ENCODE measurements at regions not wholly inside any gene's neighbourhood (a gene's known extent, or its start where the extent isn't known, plus 50 kb on each side); places are given as distances from the start of the nearest gene placed in this dataset.

- H3K36me3 ChIP-seq (ENCODE audit: insufficient read depth, low read length), result no peaks in the 10 kb centered on the region
- H3K9me3 ChIP-seq (ENCODE audit: insufficient read depth, low read depth, low read length), result no peaks in the 10 kb centered on the region
- no peaks in the 10 kb centered on the region for H3K27me3 ChIP-seq (ENCODE audit: insufficient read depth, low read length)
- H3K4me3 ChIP-seq (ENCODE audit: low read length), result no peak overlapping the region
- H3K27ac ChIP-seq (ENCODE audit: low read depth, low read length), result no peak overlapping the region
- 93% methylated on average over 19 of the region's 22 CpGs for WGBS
- H3K4me1 ChIP-seq (ENCODE audit: insufficient read depth, low read length), result no peaks in the 10 kb centered on the region
- no peak overlapping the region for H3K9ac ChIP-seq (ENCODE audit: low read depth, low read length)
Measured at GRCh38 chr20:50385733-50386640, 124.2 kb upstream of the PTPN1 start.

GRCh38 chr20:50386641-50386960 lies 123.6 kb upstream of the PTPN1 start:
- WGBS, result 91% methylated on average over 6 of the region's 6 CpGs

DNA sequence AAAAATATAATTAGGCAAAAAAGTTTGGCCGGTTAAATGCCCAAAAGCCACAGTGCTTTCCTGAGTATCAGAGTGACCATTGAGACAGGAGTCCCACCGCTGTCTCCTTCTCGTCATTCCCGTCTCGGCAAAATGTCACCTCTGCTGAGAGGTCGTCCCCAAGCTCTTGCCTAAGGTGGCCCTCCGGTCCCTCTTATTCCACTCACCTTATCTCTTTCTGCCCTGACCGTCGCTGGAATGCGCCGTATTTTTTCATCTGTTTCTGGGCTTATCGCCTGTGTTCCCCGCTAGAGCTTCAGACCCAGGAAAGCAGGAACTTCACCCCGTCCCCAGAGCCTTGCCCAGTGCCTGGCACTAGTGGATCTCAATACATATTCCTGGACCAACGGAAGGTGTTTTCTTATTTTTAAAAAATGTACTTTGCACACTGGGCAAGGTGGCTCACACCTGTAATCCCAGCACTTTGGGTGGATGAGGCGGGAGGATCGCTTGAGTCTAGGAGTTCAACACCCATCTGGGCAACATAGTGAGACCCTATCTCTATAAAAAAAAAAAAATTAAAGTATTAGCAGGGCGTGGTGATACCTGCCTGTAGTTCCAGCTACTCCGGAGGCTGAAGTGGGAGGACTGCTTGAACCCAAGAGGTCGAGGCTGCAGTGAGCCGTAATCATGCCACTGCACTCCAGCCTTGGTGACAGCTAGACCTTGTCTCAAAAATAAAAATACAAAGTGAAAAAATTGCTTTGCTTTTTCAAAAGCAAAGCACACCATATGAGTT lies 122.8 kb upstream of the PTPN1 start:
- Histone ChIP-seq H3K9ac (ENCODE audit: low read depth, low read length) (no peak overlapping the region), H3K27me3 (ENCODE audit: insufficient read depth, low read length) (no peaks in the 10 kb centered on the region), H3K9me3 (ENCODE audit: insufficient read depth, low read depth, low read length) (no peaks in the 10 kb centered on the region), H3K4me1 (ENCODE audit: insufficient read depth, low read length) (no peaks in the 10 kb centered on the region), H3K4me3 (ENCODE audit: low read length) (no peak overlapping the region), H3K27ac (ENCODE audit: low read depth, low read length) (no peak overlapping the region), H3K36me3 (ENCODE audit: insufficient read depth, low read length) (no peaks in the 10 kb centered on the region)
- 91% methylated on average over 21 of the region's 21 CpGs for WGBS

More at GRCh38 chr20:50386641-50386960, 123.6 kb upstream of the PTPN1 start:
- H3K36me3 ChIP-seq (ENCODE audit: insufficient read depth, low read length), result no peaks in the 10 kb centered on the region
- H3K27me3 ChIP-seq (ENCODE audit: insufficient read depth, low read length), result no peaks in the 10 kb centered on the region
- no peak overlapping the region for H3K9ac ChIP-seq (ENCODE audit: low read depth, low read length)
- no peak overlapping the region for H3K4me3 ChIP-seq (ENCODE audit: low read length)
- H3K9me3 ChIP-seq (ENCODE audit: insufficient read depth, low read depth, low read length), result no peaks in the 10 kb centered on the region
- H3K4me1 ChIP-seq (ENCODE audit: insufficient read depth, low read length), result no peaks in the 10 kb centered on the region
- no peak overlapping the region for H3K27ac ChIP-seq (ENCODE audit: low read depth, low read length)

- H3K27ac ChIP-seq (ENCODE audit: low read depth, low read length), result no peak overlapping the region
- H3K4me3 ChIP-seq (ENCODE audit: low read length), result no peak overlapping the region
- 75% methylated on average over 6 of the region's 6 CpGs for WGBS
- H3K27me3 ChIP-seq (ENCODE audit: insufficient read depth, low read length), result no peaks in the 10 kb centered on the region
- H3K9me3 ChIP-seq (ENCODE audit: insufficient read depth, low read depth, low read length), result no peaks in the 10 kb centered on the region
- H3K36me3 ChIP-seq (ENCODE audit: insufficient read depth, low read length), result no peaks in the 10 kb centered on the region
- no peaks in the 10 kb centered on the region for H3K4me1 ChIP-seq (ENCODE audit: insufficient read depth, low read length)
- no peak overlapping the region for H3K9ac ChIP-seq (ENCODE audit: low read depth, low read length)
Measured at GRCh38 chr20:50387996-50388332, 122.2 kb upstream of the PTPN1 start.

DNA sequence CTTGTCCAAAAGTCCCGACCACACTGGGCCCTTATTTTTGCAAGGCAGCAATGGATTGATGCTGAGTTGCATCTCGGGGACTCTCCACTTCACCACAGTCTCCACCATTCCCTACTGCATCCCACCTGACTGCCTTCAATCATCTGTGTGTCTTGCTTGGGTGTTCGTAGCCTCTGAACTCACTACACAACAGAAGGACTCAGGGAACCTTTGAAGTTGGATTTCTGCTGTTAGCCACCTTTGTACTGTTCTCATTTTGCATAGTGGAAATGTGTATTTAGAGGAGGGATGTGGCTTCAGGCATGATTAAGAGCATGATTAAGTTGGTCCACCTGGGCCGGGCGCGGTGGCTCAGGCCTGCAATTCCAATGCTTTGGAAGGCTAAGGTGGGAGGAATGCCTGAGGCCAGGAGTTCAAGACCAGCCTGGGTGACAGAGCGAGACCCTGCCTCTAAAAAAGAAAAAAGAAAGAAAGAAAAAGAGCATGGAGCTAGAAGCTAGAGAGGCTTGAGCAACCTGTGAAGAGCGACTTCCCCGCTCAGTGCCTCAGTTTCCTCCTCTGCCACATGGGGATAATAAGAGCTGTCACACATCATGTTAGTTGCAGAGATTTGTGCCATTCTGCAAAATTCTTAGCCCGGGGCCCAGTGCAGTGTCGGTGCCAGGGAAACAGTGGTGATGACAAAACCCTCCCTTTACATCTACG lies 121.3 kb upstream of the PTPN1 start:
- WGBS, result 96% methylated on average over 12 of the region's 12 CpGs
- no peaks in the 10 kb centered on the region for H3K4me1 ChIP-seq (ENCODE audit: insufficient read depth, low read length)

GRCh38 chr20:50389438-50389807 lies 120.8 kb upstream of the PTPN1 start:
- H3K4me3 ChIP-seq (ENCODE audit: low read length), result no peak overlapping the region
- H3K36me3 ChIP-seq (ENCODE audit: insufficient read depth, low read length), result no peaks in the 10 kb centered on the region
- H3K27ac ChIP-seq (ENCODE audit: low read depth, low read length), result no peak overlapping the region
- WGBS, result 68% methylated on average over 7 of the region's 7 CpGs
- H3K9me3 ChIP-seq (ENCODE audit: insufficient read depth, low read depth, low read length), result no peaks in the 10 kb centered on the region
- H3K9ac ChIP-seq (ENCODE audit: low read depth, low read length), result no peak overlapping the region
- no peaks in the 10 kb centered on the region for H3K27me3 ChIP-seq (ENCODE audit: insufficient read depth, low read length)
- no peaks in the 10 kb centered on the region for H3K4me1 ChIP-seq (ENCODE audit: insufficient read depth, low read length)

More for the DNA sequence above, 121.3 kb upstream of the PTPN1 start:
- Histone ChIP-seq H3K27me3 (ENCODE audit: insufficient read depth, low read length) (no peaks in the 10 kb centered on the region), H3K27ac (ENCODE audit: low read depth, low read length) (no peak overlapping the region), H3K9ac (ENCODE audit: low read depth, low read length) (no peak overlapping the region), H3K36me3 (ENCODE audit: insufficient read depth, low read length) (no peaks in the 10 kb centered on the region), H3K9me3 (ENCODE audit: insufficient read depth, low read depth, low read length) (no peaks in the 10 kb centered on the region), H3K4me3 (ENCODE audit: low read length) (no peak overlapping the region)

DNA sequence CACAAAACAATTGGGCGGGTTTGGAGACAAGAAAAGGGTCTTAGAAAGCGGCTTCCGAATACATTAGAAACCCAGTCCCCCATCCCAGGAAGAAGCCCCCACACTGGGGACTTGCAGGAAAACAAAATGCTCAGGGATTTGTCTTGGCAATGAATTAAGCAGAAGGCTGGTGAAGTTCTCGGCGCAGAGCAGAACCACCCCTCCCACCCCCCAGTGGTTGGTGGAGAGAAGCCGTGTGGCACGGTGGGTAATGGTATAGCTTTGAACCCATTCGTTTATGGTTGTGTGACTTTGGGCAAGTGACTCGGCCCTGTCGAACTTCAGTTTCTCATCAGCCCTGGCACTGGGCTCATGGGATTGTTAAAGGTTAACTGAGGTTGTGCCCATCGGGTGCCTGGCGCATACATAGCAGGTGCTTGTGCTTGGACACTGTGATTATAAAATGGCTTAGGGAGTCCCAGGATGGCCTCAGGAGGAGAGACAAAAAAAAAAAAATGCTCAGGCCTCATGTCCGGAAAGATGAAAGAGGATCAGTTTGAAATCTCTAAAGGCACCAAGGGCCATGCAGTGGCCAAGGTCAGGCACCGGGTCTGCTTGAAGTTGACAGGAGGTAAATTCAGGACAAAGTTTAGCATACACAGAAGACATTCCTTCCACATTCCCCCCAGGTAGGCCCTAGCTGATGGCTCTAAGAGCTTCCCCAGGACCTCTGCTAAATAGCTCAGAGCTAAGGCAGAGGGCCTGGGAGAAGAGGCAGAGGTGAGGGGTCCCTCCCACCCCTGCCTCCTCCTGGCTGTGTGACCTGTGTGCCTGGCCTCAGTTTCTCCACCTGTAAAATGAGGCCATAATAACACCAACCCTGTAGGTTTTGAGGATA lies 120.1 kb upstream of the PTPN1 start:
- no peaks in the 10 kb centered on the region for H3K9me3 ChIP-seq (ENCODE audit: insufficient read depth, low read depth, low read length)
- H3K4me3 ChIP-seq (ENCODE audit: low read length), result no peak overlapping the region
- H3K36me3 ChIP-seq (ENCODE audit: insufficient read depth, low read length), result no peaks in the 10 kb centered on the region
- WGBS, result 87% methylated on average over 12 of the region's 14 CpGs
- H3K27ac ChIP-seq (ENCODE audit: low read depth, low read length), result no peak overlapping the region
- no peaks in the 10 kb centered on the region for H3K27me3 ChIP-seq (ENCODE audit: insufficient read depth, low read length)
- no peak overlapping the region for H3K9ac ChIP-seq (ENCODE audit: low read depth, low read length)
- H3K4me1 ChIP-seq (ENCODE audit: insufficient read depth, low read length), result no peaks in the 10 kb centered on the region

DNA sequence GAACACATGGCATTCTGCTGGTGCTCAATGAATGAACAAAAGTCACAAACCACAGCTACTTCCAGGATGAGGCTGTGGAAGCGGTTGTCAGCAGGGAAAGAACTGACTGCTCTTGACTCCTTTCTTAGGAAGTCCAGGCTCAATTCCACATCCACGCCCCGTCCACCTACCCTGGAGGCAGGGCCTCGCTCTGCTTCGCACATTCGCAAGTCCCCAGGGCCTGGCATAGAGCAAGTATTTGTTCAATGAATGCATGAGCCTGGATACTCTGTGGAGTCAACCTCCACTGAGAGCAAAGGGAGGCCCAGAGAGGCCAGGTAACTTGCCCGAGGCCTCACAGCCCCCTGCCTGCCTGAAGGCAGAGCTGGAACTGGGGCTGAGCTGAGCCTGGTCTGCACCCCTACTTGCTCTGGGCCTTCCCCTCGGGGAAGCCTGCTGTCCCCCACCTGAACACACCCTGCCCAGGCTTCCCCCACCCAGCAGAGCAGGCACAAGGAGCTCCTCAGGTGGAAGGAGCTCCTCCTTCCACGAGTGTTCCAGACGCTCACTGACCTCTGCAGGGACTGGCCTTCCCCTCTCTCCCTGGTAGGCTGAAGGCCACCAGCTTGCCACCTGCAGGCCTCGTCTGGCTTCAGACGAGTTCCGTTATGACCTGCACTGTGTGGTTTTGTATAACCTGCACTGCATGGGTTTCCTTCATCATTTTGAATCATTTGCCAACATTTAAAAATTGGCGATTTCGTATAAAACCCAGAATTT lies 119.3 kb upstream of the PTPN1 start:
- Histone ChIP-seq H3K9ac (ENCODE audit: low read depth, low read length) (no peak overlapping the region), H3K9me3 (ENCODE audit: insufficient read depth, low read depth, low read length) (no peaks in the 10 kb centered on the region), H3K27me3 (ENCODE audit: insufficient read depth, low read length) (no peaks in the 10 kb centered on the region), H3K4me1 (ENCODE audit: insufficient read depth, low read length) (no peaks in the 10 kb centered on the region), H3K4me3 (ENCODE audit: low read length) (no peak overlapping the region), H3K27ac (ENCODE audit: low read depth, low read length) (no peak overlapping the region), H3K36me3 (ENCODE audit: insufficient read depth, low read length) (no peaks in the 10 kb centered on the region)
- WGBS, result 87% methylated on average over 15 of the region's 15 CpGs

DNA sequence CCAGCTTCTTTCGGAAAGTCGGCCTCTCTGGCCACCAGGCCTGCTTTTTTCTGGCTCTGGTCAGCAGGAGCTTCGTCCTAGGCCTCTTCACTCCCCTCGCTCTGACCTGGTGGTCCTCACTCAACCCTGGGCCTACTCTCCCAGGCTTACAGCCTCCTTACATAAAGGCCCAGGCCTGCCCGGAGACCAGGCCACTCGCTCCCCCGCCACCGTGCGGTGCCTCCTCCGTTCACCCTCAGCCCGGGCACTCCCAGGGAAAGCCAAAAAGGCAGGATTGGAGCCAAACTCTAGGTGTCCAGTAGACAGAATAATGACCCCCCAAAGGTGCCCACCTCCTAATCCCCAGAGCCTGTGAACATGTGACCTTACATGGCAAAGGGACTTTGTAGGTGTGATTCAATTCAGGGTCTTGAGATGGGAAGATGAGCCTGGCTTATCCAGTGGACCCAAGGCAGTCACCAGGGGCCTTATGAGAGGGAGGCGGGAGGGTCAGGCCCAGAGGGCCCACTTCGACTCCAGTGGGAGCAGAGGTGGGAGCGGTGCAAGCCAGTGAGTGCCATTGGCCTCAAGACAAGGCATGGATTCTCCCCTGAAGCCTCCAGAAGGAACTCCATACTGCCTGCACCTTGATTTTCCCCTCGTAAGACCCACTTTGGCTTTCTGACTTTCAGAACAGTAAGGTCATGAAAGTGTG lies 118.6 kb upstream of the PTPN1 start:
- H3K9me3 ChIP-seq (ENCODE audit: insufficient read depth, low read depth, low read length), result no peaks in the 10 kb centered on the region
- H3K4me3 ChIP-seq (ENCODE audit: low read length), result no peak overlapping the region
- no peaks in the 10 kb centered on the region for H3K36me3 ChIP-seq (ENCODE audit: insufficient read depth, low read length)
- no peak overlapping the region for H3K9ac ChIP-seq (ENCODE audit: low read depth, low read length)
- no peak overlapping the region for H3K27ac ChIP-seq (ENCODE audit: low read depth, low read length)
- no peaks in the 10 kb centered on the region for H3K27me3 ChIP-seq (ENCODE audit: insufficient read depth, low read length)
- 94% methylated on average over 15 of the region's 15 CpGs for WGBS
- H3K4me1 ChIP-seq (ENCODE audit: insufficient read depth, low read length), result no peaks in the 10 kb centered on the region
